GM12891 (cell line): ENCODE measurements at regions not wholly inside any gene's neighbourhood (a gene's known extent, or its start where the extent isn't known, plus 50 kb on each side); places are given as distances from the start of the nearest gene placed in this dataset.

ENCODE experiments used
- POLR2A ChIP-seq: IDR thresholded peaks from 2 replicates; pipeline ENCODE4 v1.6.1; 2011; ENCODE audit warnings: low read depth, low read length, control low read depth
- POLR2AphosphoS5 ChIP-seq: IDR thresholded peaks from 2 replicates; pipeline ENCODE4 v1.6.1; 2011; ENCODE audit warnings: low read depth, low read length, control low read depth

GRCh38 chr7:15906436-15906835, 220.0 kb upstream of the MEOX2 start:
- TF ChIP-seq POLR2AphosphoS5 (no peak), POLR2A (no peak)
